GM12878 (cell line): ENCODE measurements at regions not wholly inside any gene's neighbourhood (a gene's known extent, or its start where the extent isn't known, plus 50 kb on each side); places are given as distances from the start of the nearest gene placed in this dataset.

ENCODE experiments used
- CREB1 ChIP-seq: IDR thresholded peaks from 2 replicates; pipeline ENCODE4 v1.6.1; 2012; ENCODE audit warnings: low read depth, mild to moderate bottlenecking, inconsistent platforms
- EP300 ChIP-seq, 2 experiments: fragments of 150-350 bp in 1 of 2; IDR thresholded peaks; 2 replicates each; pipeline ENCODE4 v1.6.1; 2011 to 2012; ENCODE audit warnings: low read depth in 2 of 2, low read length in 2 of 2, borderline replicate concordance in 1 of 2, improper control_type of control experiment in 1 of 2, inconsistent platforms in 1 of 2; ENCODE audit not compliant: control insufficient read depth in 1 of 2
- EZH2 ChIP-seq: IDR thresholded peaks from 2 replicates; pipeline ENCODE4 v1.6.1; 2012; ENCODE audit warnings: low read depth, mild to moderate bottlenecking, control low read depth, inconsistent platforms, low read length, borderline replicate concordance; ENCODE audit not compliant: control insufficient read depth
- HCFC1 ChIP-seq: fragments of 150-350 bp; IDR thresholded peaks from 2 replicates; pipeline ENCODE4 v1.6.1; 2014; ENCODE audit warnings: low read length
- JUND ChIP-seq: IDR thresholded peaks from 2 replicates; pipeline ENCODE4 v1.6.1; 2012; ENCODE audit warnings: low read depth, mild to moderate bottlenecking, low read length, improper control_type of control experiment, moderate library complexity
- NR2C2 ChIP-seq: IDR thresholded peaks from 2 replicates; pipeline ENCODE4 v1.6.1; 2011; ENCODE audit warnings: borderline replicate concordance, low read depth; ENCODE audit not compliant: control insufficient read depth, insufficient read length
- TAF1 ChIP-seq: IDR thresholded peaks from 2 replicates; pipeline ENCODE4 v1.6.1; 2011; ENCODE audit warnings: mild to moderate bottlenecking, low read depth, low read length, borderline replicate concordance
- TF ChIP-seq, protein P1 (sequence below): IDR thresholded peaks from 2 replicates; pipeline ENCODE4 v1.6.1; 2012; ENCODE audit warnings: low read depth, low read length, improper control_type of control experiment
- TF ChIP-seq, protein P2 (sequence below): fragments of 450-650 bp; IDR thresholded peaks from 2 replicates; pipeline ENCODE4 v1.6.1; 2017; ENCODE audit warnings: mild to moderate bottlenecking
- TF ChIP-seq, protein P3 (sequence below): IDR thresholded peaks from 2 replicates; pipeline ENCODE4 v1.6.1; 2012; ENCODE audit warnings: low read depth, low read length, improper control_type of control experiment
- TF ChIP-seq, protein P4 (sequence below): IDR thresholded peaks from 2 replicates; pipeline ENCODE4 v1.6.1; 2012; ENCODE audit warnings: low read length, inconsistent platforms
- TF ChIP-seq, protein P5 (sequence below): fragments of 450-650 bp; IDR thresholded peaks from 2 replicates; pipeline ENCODE4 v1.6.1; 2017; ENCODE audit warnings: mild to moderate bottlenecking, moderate library complexity

DNA sequence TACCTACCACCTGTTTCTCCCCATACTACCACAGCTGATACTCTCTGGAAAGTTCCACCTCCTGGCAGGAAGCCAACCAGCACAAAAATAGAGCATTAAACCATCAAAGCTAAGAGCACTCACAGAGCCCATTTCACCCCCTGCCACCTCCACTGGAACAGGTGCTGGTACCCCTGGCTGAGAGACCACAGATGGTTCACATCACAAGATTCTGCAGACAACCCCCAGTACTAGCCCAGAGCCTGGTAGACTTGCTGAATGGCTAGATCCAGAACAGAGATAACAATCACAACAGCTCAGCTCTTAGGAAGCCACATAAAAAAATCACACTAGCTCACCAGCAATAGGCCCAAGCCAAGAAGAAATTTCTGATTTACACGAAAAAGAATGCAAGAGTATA lies 855.2 kb downstream of the FSCB start:
- no peak for TF ChIP-seq EZH2
- TF ChIP-seq, protein P1, sequence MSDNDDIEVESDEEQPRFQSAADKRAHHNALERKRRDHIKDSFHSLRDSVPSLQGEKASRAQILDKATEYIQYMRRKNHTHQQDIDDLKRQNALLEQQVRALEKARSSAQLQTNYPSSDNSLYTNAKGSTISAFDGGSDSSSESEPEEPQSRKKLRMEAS, result no peak
- no peak for TF ChIP-seq EP300 (IDR thresholded peaks at IDR 0.05; ENCODE audit: borderline replicate concordance in 1 of 2, control insufficient read depth in 1 of 2, low read depth in 2 of 2, low read length in 2 of 2)
- TF ChIP-seq JUND, result no peak
- TF ChIP-seq, protein P2, sequence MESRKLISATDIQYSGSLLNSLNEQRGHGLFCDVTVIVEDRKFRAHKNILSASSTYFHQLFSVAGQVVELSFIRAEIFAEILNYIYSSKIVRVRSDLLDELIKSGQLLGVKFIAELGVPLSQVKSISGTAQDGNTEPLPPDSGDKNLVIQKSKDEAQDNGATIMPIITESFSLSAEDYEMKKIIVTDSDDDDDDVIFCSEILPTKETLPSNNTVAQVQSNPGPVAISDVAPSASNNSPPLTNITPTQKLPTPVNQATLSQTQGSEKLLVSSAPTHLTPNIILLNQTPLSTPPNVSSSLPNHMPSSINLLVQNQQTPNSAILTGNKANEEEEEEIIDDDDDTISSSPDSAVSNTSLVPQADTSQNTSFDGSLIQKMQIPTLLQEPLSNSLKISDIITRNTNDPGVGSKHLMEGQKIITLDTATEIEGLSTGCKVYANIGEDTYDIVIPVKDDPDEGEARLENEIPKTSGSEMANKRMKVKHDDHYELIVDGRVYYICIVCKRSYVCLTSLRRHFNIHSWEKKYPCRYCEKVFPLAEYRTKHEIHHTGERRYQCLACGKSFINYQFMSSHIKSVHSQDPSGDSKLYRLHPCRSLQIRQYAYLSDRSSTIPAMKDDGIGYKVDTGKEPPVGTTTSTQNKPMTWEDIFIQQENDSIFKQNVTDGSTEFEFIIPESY, result no peak
- TF ChIP-seq TAF1, result no peak
- TF ChIP-seq, protein P3, sequence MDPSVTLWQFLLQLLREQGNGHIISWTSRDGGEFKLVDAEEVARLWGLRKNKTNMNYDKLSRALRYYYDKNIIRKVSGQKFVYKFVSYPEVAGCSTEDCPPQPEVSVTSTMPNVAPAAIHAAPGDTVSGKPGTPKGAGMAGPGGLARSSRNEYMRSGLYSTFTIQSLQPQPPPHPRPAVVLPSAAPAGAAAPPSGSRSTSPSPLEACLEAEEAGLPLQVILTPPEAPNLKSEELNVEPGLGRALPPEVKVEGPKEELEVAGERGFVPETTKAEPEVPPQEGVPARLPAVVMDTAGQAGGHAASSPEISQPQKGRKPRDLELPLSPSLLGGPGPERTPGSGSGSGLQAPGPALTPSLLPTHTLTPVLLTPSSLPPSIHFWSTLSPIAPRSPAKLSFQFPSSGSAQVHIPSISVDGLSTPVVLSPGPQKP, result no peak
- TF ChIP-seq, protein P4, sequence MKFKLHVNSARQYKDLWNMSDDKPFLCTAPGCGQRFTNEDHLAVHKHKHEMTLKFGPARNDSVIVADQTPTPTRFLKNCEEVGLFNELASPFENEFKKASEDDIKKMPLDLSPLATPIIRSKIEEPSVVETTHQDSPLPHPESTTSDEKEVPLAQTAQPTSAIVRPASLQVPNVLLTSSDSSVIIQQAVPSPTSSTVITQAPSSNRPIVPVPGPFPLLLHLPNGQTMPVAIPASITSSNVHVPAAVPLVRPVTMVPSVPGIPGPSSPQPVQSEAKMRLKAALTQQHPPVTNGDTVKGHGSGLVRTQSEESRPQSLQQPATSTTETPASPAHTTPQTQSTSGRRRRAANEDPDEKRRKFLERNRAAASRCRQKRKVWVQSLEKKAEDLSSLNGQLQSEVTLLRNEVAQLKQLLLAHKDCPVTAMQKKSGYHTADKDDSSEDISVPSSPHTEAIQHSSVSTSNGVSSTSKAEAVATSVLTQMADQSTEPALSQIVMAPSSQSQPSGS, result no peak
- TF ChIP-seq HCFC1, result no peak
- no peak for TF ChIP-seq NR2C2
- no peak for TF ChIP-seq CREB1
- TF ChIP-seq, protein P5, sequence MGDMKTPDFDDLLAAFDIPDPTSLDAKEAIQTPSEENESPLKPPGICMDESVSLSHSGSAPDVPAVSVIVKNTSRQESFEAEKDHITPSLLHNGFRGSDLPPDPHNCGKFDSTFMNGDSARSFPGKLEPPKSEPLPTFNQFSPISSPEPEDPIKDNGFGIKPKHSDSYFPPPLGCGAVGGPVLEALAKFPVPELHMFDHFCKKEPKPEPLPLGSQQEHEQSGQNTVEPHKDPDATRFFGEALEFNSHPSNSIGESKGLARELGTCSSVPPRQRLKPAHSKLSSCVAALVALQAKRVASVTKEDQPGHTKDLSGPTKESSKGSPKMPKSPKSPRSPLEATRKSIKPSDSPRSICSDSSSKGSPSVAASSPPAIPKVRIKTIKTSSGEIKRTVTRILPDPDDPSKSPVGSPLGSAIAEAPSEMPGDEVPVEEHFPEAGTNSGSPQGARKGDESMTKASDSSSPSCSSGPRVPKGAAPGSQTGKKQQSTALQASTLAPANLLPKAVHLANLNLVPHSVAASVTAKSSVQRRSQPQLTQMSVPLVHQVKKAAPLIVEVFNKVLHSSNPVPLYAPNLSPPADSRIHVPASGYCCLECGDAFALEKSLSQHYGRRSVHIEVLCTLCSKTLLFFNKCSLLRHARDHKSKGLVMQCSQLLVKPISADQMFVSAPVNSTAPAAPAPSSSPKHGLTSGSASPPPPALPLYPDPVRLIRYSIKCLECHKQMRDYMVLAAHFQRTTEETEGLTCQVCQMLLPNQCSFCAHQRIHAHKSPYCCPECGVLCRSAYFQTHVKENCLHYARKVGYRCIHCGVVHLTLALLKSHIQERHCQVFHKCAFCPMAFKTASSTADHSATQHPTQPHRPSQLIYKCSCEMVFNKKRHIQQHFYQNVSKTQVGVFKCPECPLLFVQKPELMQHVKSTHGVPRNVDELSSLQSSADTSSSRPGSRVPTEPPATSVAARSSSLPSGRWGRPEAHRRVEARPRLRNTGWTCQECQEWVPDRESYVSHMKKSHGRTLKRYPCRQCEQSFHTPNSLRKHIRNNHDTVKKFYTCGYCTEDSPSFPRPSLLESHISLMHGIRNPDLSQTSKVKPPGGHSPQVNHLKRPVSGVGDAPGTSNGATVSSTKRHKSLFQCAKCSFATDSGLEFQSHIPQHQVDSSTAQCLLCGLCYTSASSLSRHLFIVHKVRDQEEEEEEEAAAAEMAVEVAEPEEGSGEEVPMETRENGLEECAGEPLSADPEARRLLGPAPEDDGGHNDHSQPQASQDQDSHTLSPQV, result no peak
